ENCODE measurements at regions not wholly inside any gene's neighbourhood (a gene's known extent, or its start where the extent isn't known, plus 50 kb on each side); places are given as distances from the start of the nearest gene placed in this dataset.

DNA sequence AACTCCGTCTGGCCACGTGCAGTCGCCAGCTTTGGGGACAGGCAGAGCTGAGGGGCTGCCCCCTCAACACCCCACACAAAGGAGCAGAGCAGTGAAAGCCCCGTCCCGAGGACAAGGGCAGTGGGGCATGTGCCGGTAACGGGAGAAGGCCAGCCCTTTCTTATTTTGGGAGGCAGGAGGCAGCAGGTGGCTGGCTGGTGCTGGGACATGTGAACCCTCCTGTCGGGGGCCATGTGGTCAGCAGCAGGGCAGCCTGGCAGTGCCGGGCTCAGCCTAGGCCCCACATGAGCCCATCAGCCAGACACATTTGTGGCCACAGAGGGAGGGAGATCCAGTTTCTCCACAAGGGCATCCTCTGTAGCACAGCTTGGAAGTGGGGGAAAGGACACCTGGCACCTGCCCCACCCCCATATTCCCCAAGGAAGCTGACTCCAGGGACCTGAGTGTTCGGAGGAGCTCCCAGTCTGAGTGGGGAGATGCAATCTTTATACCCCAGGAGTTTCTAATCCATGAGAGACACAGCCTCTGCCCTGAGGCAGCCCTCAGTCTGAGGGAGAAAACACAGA, 137.6 kb downstream of the MRPL14 start:
- TF ChIP-seq CTCF (conservative IDR thresholded peaks at IDR 0.05 in 1 of 2, IDR thresholded peaks at IDR 0.05 in 1 of 2; ENCODE audit: extremely low read depth in 1 of 2, insufficient read depth in 1 of 2, low read depth in 1 of 2, low read length in 2 of 2) (no peak), EZH2 (IDR thresholded peaks at IDR 0.05; ENCODE audit: borderline replicate concordance, low read length) (no peak)
